NCI-H1694 (cell line): ENCODE measurements at regions not wholly inside any gene's neighbourhood (a gene's known extent, or its start where the extent isn't known, plus 50 kb on each side); places are given as distances from the start of the nearest gene placed in this dataset.
"Not testable (repeated sequence)": the region's sequence is repeated elsewhere in the genome, so short reads cannot be mapped to it uniquely, and the experiment has no call there.

Source experiments
- DNase-seq: peaks from one replicate; lab custom pipeline; 2025; lab: John Stamatoyannopoulos, UW

DNA sequence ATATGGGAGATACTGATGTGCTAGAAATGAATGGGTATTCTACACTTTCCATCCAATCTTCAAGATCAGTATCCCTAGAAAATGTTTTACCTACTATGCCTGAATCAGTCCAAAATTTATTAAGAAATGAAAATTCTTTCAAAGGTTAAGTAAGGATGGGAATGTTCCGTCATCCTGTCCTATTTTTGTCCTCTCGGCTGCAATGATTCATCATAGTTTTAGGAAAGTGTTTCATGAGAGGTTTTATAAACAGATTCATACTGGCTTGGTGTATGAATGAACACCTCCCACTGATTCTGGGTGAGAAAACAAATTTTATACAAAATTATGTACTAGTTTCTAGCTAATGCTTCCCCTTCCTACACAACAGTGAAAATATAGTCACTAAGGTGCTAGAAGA is 504.6 kb upstream of the NR5A2 start:
- DNase-seq, result no peak

GRCh38 chr1:199529324-199529723 is 498.2 kb upstream of the NR5A2 start:
- no peak for DNase-seq

- DNase-seq, result not testable (repeated sequence)
Observed at GRCh38 chr1:199533361-199533760, 494.1 kb upstream of the NR5A2 start.

- no peak for DNase-seq
Observed at GRCh38 chr1:199545780-199546179, 481.7 kb upstream of the NR5A2 start.

GRCh38 chr1:199546323-199546722 is 481.2 kb upstream of the NR5A2 start:
- DNase-seq, result no peak

GRCh38 chr1:199549421-199549820 is 478.1 kb upstream of the NR5A2 start:
- no peak for DNase-seq

DNA sequence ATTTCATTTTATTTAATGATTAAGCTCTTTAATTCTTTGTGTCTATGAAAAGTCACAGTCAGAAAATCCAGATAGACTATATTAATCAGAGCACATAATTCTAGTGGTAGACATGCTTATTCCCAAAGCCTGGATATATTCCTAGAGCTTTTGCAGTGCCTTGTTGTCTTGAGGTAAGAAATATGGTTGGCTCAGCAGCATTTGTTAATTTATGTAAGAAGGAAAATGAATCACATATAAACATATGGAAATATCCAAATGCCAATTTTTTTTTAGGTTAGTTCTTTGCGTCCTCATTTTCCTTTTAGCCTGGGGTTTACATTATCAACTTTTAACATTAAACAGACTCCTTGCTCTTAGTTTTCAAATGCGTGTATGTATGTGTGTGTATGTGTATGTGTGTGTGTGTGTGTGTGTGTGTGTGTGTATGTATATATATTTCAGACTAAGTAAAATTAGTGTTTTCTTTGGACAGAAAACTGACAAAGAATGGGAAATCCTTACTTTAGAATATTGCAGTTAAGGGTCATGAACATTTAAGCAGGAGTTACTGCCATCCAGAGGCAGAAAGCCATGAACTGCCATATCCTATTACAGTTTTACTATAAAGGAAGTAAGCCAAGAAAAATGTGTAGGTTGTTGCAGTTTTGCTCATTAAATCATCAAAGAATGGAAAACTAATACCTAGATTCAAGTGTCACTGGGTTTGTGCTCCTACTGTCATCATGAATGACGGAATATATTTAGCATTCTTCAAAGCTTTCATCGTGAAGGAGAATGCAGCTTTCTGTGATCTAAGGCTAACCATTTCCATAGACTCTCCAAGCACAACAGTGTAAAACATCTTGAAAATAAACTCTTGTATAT is 477.1 kb upstream of the NR5A2 start:
- DNase-seq, result no peak

DNA sequence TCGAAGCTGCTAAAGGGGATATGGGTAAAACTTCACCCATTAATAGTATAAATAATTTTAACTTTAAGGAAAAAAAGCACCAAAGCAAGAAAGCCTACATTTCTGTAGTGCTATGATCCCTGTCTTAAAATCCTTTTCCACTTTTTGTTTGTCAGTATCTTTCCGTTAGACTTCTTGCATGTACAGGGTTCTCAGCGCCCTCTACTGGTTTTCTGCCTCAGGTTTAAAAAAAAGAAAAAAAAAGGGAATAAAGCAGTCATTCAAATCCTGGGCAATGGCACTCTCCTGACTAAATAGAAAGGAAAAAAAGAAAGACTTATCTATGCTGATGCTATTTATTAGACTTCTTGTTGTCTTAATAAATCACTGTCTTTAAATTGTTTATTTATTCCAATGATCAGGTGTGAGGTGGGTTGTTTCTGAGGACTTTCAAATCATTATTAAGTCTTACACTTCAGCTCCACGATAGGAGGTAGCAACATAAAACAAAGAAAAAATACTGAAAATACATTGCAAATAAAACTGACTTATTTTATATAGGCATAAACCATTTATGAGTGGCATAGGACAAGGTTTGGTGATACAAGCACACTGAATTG is 475.4 kb upstream of the NR5A2 start:
- peak; percentile 47 for DNase-seq

DNA sequence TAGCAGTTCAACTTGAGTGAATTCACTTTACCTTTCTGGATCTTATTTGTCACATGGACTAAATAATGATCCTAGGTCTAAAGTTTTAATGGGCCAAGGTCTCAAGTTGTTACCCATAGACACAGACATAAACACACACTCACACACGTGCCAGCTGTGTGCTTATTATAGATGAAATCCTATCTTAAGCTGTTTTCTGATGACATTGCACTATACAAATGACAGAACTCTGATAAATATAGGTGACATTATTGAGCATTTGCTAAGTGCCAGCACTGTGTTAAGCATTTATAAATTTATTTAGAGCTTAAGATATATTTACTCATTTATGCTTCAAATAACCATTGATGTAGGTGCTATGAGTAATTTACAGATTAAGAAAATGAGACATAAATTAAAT is 474.4 kb upstream of the NR5A2 start:
- no peak for DNase-seq

DNA sequence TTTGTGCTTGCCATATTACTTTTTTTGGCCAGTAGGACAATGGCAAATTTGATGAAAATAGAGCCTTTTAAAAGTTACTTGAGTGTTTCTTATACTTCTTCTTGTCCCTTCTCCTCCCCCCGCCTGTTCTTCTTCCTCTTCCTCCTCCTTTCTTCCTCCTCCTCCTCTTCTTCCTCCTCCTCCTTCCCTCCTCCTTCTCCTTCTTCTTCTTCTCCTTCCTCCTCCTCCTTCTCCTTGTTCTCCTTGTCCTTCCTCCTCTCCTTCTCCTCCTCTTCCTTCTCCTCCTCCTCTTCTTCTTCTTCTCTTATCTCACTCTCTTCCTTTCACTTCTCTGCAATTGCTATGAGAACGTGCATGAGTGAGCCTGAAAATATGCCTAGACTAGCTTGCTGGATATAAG is 466.2 kb upstream of the NR5A2 start:
- DNase-seq, result no peak

GRCh38 chr1:199573047-199573446 is 454.5 kb upstream of the NR5A2 start:
- DNase-seq, result no peak

DNA sequence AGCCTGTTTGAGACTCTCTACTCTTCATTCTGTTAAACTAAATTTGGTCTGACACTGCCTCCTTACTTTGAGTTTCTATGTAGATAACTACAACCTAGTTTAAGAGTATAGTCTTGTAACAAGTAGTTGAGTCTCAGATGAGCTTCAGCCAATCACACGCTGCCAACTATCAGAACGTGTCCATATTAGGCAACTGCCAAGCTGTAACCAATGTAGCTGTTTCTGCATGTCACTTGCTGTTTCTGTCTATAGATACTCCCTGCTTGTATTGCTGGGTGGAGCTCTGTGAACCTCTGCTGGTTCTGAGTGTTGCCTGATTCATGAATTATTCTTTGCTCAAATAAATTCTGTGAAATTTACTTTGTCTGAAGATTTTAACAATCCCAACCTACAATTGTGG is 452.6 kb upstream of the NR5A2 start:
- no peak for DNase-seq

DNA sequence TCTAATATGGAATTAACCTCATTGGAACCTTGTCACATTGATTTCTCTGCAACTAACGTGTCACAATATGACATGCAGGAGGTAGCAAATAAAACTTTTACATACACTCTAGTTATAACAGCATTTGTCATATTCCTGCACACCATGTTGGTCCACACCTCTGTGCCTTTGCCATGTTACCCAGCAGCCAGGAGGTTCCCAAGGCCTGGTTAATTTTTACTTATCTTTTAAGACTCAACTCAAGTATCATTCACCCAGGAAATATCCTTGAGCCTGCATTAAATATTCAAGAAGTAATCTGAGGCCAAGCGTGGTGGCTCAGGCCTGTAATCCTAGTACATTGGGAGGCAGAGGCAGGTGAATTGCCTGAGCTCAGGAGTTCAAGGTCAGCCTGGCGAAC is 447.2 kb upstream of the NR5A2 start:
- no peak for DNase-seq

GRCh38 chr1:199585392-199585791 is 442.1 kb upstream of the NR5A2 start:
- DNase-seq, result no peak

- DNase-seq, result no peak
Observed at GRCh38 chr1:199590708-199591107, 436.8 kb upstream of the NR5A2 start.

DNA sequence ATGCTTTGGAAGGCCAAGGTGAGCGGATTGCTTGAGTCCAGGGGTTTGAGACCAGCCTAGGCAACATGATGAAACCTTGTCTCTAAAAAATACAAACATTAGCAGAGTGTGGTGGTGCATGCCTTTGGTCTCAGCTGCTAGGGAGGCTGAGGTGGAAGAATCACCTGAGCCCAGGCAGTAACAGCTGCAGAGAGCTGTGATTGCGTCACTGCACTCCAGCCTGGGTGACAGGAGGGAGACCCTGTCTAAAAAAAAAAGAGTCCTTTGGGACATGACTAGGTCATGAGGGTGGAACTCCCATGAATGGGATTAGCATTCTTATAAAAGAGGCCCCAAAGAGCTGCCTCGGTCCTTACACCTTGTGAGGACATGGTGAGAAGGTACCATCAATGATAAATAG is 436.0 kb upstream of the NR5A2 start:
- no peak for DNase-seq

- no peak for DNase-seq
Observed at GRCh38 chr1:199593475-199593874, 434.0 kb upstream of the NR5A2 start.

DNA sequence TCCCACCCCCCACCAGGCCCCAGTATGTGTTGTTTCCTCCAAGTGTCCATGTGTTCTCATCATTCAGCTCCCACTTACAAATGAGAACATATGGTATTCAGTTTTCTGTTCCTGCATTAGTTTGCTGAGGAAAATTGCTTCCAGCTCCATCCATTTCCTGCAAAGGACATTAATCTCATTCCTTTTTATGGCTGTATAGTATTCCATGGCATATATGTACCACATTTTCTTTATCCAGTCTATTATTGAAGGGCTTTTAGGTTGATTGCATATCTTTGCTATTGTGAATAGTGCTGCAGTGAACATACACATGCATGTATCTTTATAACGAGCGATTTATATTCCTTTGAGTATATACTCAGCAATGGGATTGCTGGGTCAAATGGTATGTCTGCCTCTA is 431.1 kb upstream of the NR5A2 start:
- not testable (repeated sequence) for DNase-seq

- DNase-seq, result no peak
Observed at GRCh38 chr1:199597152-199597551, 430.4 kb upstream of the NR5A2 start.

DNA sequence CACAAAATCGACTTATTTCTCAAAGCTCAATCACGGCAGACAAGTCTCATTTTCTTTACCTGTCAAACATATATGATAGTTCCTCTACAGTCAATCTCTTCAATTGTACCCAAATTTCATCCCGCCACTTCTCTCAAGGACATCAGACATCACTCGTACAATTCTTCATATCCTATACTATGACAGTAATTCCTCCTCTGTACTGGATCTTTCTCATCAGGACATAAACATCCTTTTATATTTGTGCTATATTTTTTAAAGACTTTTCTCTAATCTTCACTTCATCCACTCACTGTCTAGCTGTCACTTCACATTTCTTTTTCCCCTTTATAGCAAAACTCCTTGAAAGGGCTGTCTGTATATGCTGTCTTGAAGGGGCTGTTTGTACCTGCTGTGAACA is 419.1 kb upstream of the NR5A2 start:
- DNase-seq, result no peak

GRCh38 chr1:199612976-199613774 is 414.3 kb upstream of the NR5A2 start:
- no peak for DNase-seq

- DNase-seq, result no peak
Observed at GRCh38 chr1:199616947-199617346, 410.6 kb upstream of the NR5A2 start.

GRCh38 chr1:199619223-199619622 is 408.3 kb upstream of the NR5A2 start:
- no peak for DNase-seq
